Body of pancreas (tissue), 4 donors: ENCODE measurements at regions not wholly inside any gene's neighbourhood (a gene's known extent, or its start where the extent isn't known, plus 50 kb on each side); places are given as distances from the start of the nearest gene placed in this dataset.

Experiments used
- POLR2A ChIP-seq, 3 donors: fragments of 450-650 bp; IDR thresholded peaks; one replicate each; pipeline ENCODE4 v1.6.1; 2016; ENCODE audit warnings: antibody characterized with exemption in 3 of 3, mild to moderate bottlenecking in 2 of 3
- TF ChIP-seq, protein P1 (sequence below), 7 experiments: fragments of 450-650 bp in 4 of 7; fragments of 200-600 bp in 3 of 7; sonication (generic) in 3 of 7; IDR thresholded peaks; one replicate each; pipeline ENCODE4 v1.5.1; 2016 to 2019; ENCODE audit warnings: antibody characterized with exemption in 7 of 7

DNA sequence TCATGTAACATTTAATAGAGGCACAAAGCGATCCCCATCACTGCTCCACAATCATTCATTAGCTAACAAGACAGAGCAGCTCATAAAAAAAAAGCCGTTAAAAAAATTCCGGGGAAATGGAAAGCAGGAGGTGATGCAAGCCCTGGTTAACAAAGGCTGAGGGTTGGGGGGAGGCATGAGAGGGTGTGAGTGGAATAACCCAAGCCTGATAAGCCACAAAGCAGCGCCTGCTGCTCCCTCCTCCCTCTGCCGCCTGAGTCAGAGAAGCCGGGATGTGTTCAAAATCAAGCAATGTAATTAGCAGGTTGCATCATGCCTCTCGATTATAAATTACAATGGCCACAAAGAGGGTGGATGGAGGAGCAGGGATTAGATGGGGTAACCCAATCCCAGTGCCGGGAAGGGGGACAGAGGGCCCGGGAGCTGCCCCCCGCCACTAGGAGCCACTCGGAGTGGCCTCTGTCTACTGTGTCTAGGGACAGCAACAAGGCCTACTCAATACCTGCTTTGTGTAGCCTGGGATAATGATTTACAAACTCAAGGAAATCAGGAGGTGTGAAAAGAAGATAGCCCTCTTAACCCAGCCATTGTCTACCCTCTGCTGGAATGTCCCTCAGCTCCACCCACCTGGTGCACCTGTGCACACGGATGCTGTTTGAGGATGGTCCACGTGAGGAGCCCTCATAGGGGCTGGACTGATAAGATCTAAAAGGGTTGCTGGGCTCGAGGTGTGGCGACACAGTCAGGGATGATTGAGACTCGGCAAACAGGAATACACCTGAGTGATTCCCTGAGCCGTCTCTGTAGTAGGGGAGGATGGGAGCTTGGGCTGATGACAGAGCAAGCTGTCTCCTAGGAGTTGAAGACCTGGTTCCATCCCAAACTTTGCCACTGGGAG, 156.9 kb downstream of the VEGFA start:
- TF ChIP-seq POLR2A (IDR thresholded peaks at IDR 0.05), result peak in 2 of 3 donors; percentile 29 to 57
- TF ChIP-seq, protein P1, sequence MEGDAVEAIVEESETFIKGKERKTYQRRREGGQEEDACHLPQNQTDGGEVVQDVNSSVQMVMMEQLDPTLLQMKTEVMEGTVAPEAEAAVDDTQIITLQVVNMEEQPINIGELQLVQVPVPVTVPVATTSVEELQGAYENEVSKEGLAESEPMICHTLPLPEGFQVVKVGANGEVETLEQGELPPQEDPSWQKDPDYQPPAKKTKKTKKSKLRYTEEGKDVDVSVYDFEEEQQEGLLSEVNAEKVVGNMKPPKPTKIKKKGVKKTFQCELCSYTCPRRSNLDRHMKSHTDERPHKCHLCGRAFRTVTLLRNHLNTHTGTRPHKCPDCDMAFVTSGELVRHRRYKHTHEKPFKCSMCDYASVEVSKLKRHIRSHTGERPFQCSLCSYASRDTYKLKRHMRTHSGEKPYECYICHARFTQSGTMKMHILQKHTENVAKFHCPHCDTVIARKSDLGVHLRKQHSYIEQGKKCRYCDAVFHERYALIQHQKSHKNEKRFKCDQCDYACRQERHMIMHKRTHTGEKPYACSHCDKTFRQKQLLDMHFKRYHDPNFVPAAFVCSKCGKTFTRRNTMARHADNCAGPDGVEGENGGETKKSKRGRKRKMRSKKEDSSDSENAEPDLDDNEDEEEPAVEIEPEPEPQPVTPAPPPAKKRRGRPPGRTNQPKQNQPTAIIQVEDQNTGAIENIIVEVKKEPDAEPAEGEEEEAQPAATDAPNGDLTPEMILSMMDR (IDR thresholded peaks at IDR 0.05), result peak in 2 of 7 experiments; percentile 7 to 16
